ENCODE measurements at regions not wholly inside any gene's neighbourhood (a gene's known extent, or its start where the extent isn't known, plus 50 kb on each side); places are given as distances from the start of the nearest gene placed in this dataset.

DNA sequence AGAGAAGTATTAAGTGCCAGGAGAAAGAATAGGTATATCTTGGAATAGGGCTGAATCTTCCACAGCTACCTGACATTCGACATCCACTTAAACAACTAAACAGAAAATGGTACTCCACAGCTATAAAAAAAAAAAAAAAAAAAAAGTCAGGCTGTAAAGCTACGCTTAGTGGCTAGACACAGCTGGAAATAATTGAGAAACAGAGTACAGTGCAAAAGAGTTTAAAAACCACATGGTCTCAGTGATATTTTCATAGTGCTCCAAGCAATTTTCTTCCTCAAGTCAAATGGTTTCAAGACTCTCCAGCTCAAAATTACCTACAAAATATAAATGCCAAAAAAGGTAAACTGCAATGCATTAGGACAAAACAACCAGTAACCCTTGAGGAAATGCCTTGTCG is 607.1 kb downstream of the KCNJ2 start:
- Mint-ChIP-seq H3K4me3 (no peak overlapping the region), H3K27ac (no peak overlapping the region), H3K9me3 (no peaks in the 10 kb centered on the region), H3K4me1 (ENCODE audit: low read depth) (no peaks in the 10 kb centered on the region), H3K36me3 (no peaks in the 10 kb centered on the region), H3K27me3 (no peaks in the 10 kb centered on the region)
- CTCF ChIA-PET, result no interaction called here
- intact Hi-C loops (cut with micrococcal nuclease), result no loop called here
- POLR2A ChIA-PET, result no interaction called here
- DNase-seq, result no peak

DNA sequence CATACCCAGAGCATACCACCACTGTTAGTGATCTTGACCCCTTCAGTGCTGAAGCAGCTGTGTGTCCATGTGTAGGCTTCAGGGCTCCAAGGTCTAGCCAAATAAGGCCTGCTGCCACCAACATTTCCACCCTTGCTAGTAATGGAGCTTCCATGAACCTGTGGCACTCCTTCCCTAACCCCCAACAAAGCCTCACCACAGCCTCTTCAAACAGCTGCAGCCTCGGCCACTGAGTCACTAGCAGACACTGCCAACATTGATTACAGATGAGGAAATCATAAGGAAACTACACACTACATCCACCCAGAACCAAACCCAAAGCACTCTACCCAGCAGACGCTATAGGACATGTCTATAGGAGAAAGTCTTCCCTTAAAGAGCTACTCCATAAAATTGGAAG is 610.7 kb downstream of the KCNJ2 start:
- Mint-ChIP-seq H3K9me3 (no peaks in the 10 kb centered on the region), H3K4me1 (ENCODE audit: low read depth) (no peaks in the 10 kb centered on the region), H3K27me3 (no peaks in the 10 kb centered on the region), H3K4me3 (no peak overlapping the region), H3K36me3 (no peaks in the 10 kb centered on the region), H3K27ac (no peak overlapping the region)
- CTCF ChIA-PET, result no interaction called here
- intact Hi-C loops (cut with micrococcal nuclease), result no loop called here
- POLR2A ChIA-PET, result no interaction called here
- no peak for DNase-seq

DNA sequence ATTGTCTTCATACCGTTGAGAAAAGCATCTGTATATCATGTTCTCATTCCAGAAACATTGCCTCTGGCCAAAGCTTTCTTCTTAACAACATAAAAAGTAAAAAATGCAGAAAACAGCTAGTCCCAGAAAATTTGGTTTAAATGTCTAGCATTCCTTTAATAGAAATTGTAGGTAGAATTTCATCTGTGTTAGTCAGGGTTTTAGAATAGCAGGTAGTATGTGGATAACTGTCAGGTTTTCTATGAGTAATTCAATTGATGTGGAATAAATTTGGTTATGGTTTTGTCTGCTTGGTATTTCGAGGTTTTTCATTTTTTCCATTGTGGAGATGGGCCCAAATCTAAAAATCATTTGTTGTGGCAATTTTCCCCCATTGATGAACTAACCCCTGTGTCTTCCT is 616.7 kb downstream of the KCNJ2 start:
- POLR2A ChIA-PET, result no interaction called here
- H3K9me3 Mint-ChIP-seq, result peaks cover 5% of the 10 kb centered on the region

DNA sequence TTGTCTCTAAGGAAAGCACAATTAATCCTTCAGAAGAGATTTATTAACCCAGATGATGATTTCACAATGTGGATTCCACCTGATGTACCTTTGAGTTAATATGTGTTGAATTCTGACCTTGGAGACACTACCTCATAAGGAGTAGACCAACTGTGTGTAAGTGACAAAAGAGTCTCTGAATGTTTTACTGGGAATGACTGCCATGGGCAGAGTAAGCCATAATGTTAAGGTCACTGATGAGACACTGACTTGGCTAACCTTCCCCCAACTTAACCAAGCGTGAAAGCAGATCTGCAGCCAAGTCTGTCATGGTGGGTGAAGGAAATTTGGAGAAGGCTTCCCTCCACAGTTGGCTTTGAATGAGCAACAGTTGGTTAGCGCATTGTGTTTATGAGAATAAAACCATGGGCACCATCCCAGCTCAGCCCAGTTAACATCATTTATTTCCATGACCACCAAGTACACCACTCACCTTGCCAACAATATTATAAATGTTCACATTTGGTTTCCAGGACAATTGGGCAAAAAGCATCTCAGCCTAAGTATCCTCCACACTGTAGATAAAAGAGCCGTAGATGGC is 618.5 kb downstream of the KCNJ2 start:
- Mint-ChIP-seq H3K9me3 (peaks cover 5% of the 10 kb centered on the region), H3K4me3 (no peak overlapping the region), H3K27me3 (no peaks in the 10 kb centered on the region), H3K36me3 (no peaks in the 10 kb centered on the region), H3K4me1 (ENCODE audit: low read depth) (no peaks in the 10 kb centered on the region), H3K27ac (no peak overlapping the region)
- intact Hi-C loops (cut with micrococcal nuclease), result no loop called here
- DNase-seq, result no peak
- ChIA-PET CTCF (no interaction called here), POLR2A (no interaction called here)

More for the DNA sequence above, 616.7 kb downstream of the KCNJ2 start:
- Mint-ChIP-seq H3K27me3 (no peaks in the 10 kb centered on the region), H3K27ac (no peak overlapping the region), H3K36me3 (no peaks in the 10 kb centered on the region), H3K4me3 (no peak overlapping the region), H3K4me1 (ENCODE audit: low read depth) (no peaks in the 10 kb centered on the region)
- intact Hi-C loops (cut with micrococcal nuclease), result no loop called here
- CTCF ChIA-PET, result no interaction called here
- no peak for DNase-seq

DNA sequence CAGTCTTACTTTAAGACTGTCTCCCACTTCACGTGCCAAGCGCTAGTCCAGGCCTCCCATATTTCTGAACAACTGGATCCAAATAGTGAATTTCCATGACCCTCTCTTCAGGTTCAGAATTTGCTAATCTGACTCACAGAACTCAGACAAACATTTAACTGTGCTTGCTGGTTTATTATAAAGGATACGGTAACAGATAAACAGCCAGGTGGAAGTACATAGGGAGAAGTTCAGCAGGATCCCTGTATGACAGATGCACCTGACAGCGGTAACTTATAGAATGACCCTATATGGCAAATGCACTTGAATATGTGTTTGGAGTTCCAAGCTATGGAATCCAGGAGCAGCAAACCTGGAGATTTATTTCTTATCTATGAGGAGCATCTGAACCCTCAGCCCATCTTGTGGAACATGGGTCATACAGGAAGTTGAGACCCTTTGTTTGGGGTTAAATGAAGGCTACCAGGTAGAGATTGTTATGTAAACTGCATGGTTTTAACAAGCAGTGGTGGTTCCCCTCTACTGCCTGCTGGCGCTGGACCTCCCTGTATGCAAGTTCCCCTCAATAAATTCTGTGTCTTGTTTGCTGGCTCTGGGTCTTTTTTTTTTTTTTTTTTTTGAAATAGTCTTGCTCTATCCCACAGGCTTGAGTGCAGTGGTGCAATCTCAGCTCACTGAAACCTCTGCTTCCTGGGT is 622.6 kb downstream of the KCNJ2 start:
- H3K4me1 Mint-ChIP-seq (ENCODE audit: low read depth), result no peaks in the 10 kb centered on the region
- intact Hi-C loops (cut with micrococcal nuclease), result no loop called here
- DNase-seq, result no peak
- POLR2A ChIA-PET, result no interaction called here
- no peak overlapping the region for H3K4me3 Mint-ChIP-seq
- no peaks in the 10 kb centered on the region for H3K27me3 Mint-ChIP-seq
- CTCF ChIA-PET, result no interaction called here
- no peak overlapping the region for H3K27ac Mint-ChIP-seq
- H3K36me3 Mint-ChIP-seq, result no peaks in the 10 kb centered on the region
- H3K9me3 Mint-ChIP-seq, result peaks cover 5% of the 10 kb centered on the region

DNA sequence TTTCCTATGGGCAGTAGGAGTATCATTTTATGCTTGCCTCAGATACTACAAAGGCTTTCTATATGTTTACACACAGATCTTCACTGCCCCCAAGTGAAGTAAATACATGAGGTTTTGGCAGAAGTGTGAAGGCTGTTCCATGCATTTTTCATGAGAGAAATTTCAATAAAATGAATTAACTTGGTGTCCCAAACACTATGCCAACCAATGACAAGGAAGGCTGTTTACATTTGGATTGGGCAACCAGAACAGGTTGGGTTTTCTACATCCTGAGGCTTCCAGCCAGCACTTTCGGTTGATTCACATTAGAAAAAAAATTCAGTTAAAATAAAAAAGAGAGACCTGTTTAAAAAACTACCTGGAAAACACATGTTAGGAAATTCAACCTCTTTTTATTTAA is 625.4 kb downstream of the KCNJ2 start:
- Mint-ChIP-seq H3K4me3 (no peak overlapping the region), H3K9me3 (peaks cover 2% of the 10 kb centered on the region), H3K36me3 (no peaks in the 10 kb centered on the region), H3K27ac (no peak overlapping the region), H3K27me3 (no peaks in the 10 kb centered on the region), H3K4me1 (ENCODE audit: low read depth) (no peaks in the 10 kb centered on the region)
- no peak for DNase-seq
- intact Hi-C loops (cut with micrococcal nuclease), result no loop called here
- POLR2A ChIA-PET, result no interaction called here
- CTCF ChIA-PET, result interaction anchor here (1.5 kb wide), 1 partner anchor 25 kb away, joined by 3 read pairs; no protein-coding TSS in a partner anchor

DNA sequence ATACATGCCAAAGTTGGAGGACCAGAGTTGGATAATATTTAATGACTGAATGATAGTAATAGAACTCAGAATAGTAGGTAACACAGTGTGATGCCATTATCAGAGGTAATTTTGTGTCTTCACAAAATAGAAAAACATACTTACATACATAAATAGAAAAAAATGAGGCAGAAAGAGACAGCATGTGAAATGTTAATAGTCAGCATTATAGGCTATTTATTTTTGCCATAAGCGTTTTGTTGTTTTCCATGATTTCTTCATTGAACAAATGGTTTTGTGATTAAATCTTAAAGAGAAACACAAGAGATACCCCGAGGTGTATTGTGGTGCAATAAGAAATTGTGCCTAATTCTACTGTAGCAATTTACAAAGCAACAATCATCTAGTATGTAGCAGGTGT is 626.3 kb downstream of the KCNJ2 start:
- ChIA-PET POLR2A (no interaction called here), CTCF (no interaction called here)
- Mint-ChIP-seq H3K27me3 (no peaks in the 10 kb centered on the region), H3K4me3 (no peak overlapping the region), H3K27ac (no peak overlapping the region), H3K9me3 (no peaks in the 10 kb centered on the region), H3K36me3 (no peaks in the 10 kb centered on the region), H3K4me1 (ENCODE audit: low read depth) (no peaks in the 10 kb centered on the region)
- no peak for DNase-seq
- intact Hi-C loops (cut with micrococcal nuclease), result no loop called here

DNA sequence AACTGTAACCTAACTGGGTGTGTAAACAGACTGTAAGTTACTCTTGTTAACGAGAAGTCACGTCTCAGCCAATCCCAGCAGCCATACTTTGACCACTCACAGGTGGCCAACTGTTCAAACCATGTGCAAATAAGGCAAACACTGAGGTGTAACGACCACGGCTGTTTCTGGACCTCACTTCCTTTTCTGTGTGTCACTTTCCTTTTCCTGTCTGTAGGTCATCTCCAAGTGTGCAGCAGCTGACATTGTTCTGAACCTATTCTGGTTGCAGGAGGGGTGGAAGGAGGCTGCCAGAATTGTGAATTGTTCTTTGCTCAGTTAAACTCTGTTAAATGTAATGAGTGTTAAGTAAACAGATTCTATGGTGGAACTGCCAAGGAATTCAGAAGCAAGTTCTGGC is 627.4 kb downstream of the KCNJ2 start:
- DNase-seq, result no peak
- Mint-ChIP-seq H3K27me3 (no peaks in the 10 kb centered on the region), H3K4me3 (no peak overlapping the region), H3K9me3 (no peaks in the 10 kb centered on the region), H3K27ac (no peak overlapping the region), H3K36me3 (no peaks in the 10 kb centered on the region), H3K4me1 (ENCODE audit: low read depth) (no peaks in the 10 kb centered on the region)
- intact Hi-C loops (cut with micrococcal nuclease), result no loop called here
- ChIA-PET CTCF (no interaction called here), POLR2A (no interaction called here)

DNA sequence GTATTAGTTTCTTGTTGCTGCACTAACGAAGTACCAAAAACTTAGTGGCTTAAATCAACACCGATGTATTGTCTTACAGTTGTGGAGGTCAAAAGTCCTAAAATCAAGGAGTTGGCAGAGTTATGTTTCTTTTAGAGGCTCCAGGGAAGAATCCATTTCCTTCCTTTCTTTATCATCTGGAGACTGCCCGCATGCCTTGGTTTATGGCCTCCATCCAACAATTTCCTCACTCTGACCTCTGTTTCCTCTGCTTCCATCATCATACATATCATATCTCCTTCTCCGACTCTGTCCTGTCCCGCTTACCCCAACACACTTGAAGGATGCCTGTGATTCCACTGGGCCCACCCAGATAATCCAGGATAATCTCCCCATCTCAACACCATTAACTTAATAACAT is 627.8 kb downstream of the KCNJ2 start:
- POLR2A ChIA-PET, result no interaction called here
- no peak for DNase-seq
- Mint-ChIP-seq H3K27me3 (no peaks in the 10 kb centered on the region), H3K4me3 (no peak overlapping the region), H3K4me1 (ENCODE audit: low read depth) (no peaks in the 10 kb centered on the region), H3K27ac (no peak overlapping the region), H3K36me3 (no peaks in the 10 kb centered on the region), H3K9me3 (no peaks in the 10 kb centered on the region)
- intact Hi-C loops (cut with micrococcal nuclease), result no loop called here
- CTCF ChIA-PET, result no interaction called here

DNA sequence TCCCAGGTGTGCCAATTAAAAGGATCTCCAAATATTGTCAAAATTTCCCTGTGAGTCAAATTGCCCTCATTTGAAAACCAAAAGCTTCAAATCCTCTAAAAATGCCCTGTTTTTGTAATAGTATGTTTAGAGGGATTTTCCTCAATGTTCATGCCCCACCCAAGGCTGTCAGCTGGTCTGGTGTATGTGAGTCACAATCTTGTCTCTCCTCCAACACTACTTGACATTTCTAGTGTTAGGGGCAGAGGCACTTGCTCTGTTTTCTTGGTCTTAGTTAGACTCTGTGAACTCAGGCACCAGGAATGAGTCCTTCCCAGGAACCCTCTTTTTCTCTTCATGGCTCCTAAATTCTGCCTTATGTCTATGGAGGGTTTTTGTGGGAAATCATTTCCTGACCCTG is 634.8 kb downstream of the KCNJ2 start:
- POLR2A ChIA-PET, result no interaction called here
- Mint-ChIP-seq H3K36me3 (no peaks in the 10 kb centered on the region), H3K27me3 (no peaks in the 10 kb centered on the region), H3K9me3 (peaks cover 1% of the 10 kb centered on the region), H3K4me3 (no peak overlapping the region), H3K27ac (no peak overlapping the region), H3K4me1 (ENCODE audit: low read depth) (no peaks in the 10 kb centered on the region)
- CTCF ChIA-PET, result no interaction called here
- intact Hi-C loops (cut with micrococcal nuclease), result no loop called here
- no peak for DNase-seq

DNA sequence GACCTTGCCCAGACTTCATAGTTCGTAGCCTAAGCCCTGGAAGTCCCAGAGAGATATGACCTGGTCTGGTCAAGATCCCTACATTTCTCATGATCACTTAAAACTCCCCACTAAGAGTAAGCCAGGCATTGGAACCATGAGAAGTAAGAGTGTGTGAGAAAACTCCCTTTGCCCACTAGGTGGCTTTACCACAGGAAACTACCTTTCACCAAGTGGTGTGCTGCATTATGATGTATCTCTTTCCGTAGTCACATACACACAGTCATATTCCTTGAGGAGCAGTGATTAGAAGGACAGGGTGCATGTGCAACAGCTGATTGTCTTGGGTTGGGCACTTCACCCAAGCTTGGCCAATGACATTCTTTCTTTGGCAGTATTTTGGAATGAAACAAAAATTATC is 639.3 kb downstream of the KCNJ2 start:
- Mint-ChIP-seq H3K27me3 (no peaks in the 10 kb centered on the region), H3K4me3 (no peak overlapping the region), H3K27ac (no peak overlapping the region), H3K4me1 (ENCODE audit: low read depth) (no peaks in the 10 kb centered on the region), H3K9me3 (peaks cover 4% of the 10 kb centered on the region), H3K36me3 (no peaks in the 10 kb centered on the region)
- no peak for DNase-seq
- intact Hi-C loops (cut with micrococcal nuclease), result no loop called here
- POLR2A ChIA-PET, result no interaction called here
- CTCF ChIA-PET, result no interaction called here

DNA sequence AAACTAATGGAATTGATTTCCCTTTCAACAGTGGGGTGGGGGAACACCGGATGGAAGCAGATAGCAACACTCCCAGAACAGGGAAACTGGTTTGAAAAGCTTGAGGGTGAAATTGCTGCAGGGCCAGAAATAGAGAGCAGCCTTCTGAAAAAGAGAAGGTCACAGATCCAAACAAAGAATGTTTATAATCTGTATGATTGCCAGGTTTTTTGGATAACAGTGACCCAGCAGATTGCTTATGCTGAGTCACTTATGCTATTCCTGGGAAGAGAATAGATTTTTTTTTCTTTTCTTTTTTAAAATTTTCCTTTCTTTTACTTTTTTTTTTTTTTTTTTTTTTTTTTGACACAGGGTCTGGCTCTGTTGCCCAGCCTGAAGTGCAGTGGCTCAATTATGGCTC is 641.3 kb downstream of the KCNJ2 start:
- intact Hi-C loops (cut with micrococcal nuclease), result no loop called here

DNA sequence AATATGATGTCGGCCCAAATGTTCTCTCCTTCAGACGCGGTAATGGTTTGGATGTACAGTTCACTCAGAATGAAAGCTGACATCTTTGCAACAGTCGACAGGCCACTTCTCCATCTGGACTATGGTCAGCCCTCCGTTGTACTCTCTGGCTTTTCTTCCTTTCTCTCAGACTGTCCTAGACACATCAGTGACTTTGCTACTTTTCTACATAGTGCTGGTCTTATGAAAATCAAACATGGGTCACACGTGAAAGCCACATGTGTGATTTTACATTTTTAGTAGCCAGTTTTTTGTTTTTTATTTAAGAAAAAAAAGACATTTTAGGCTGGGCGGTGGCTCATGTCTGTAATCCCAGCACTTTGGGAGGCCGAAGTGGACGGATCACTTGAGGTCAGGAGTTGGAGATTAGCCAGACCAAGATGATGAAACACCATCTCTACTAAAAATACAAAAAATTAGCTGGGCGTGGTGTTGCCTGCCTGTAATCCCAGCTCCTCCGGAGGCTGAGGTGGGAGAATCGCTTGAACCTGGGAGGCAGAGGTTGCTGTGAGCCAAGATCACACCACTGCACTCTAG is 644.1 kb downstream of the KCNJ2 start:
- Mint-ChIP-seq H3K27ac (no peak overlapping the region), H3K4me1 (ENCODE audit: low read depth) (no peaks in the 10 kb centered on the region), H3K9me3 (peaks cover 6% of the 10 kb centered on the region), H3K36me3 (no peaks in the 10 kb centered on the region), H3K27me3 (no peaks in the 10 kb centered on the region), H3K4me3 (no peak overlapping the region)
- intact Hi-C loops (cut with micrococcal nuclease), result no loop called here
- DNase-seq, result no peak
- CTCF ChIA-PET, result interaction anchor here (0.7 kb wide), 1 partner anchor 1670 kb away, joined by 3 read pairs; no protein-coding TSS in a partner anchor
- POLR2A ChIA-PET, result interaction anchor here (0.6 kb wide), 1 partner anchor 1353 kb away, joined by 4 read pairs; no protein-coding TSS in a partner anchor

More for the DNA sequence above, 641.3 kb downstream of the KCNJ2 start:
- Mint-ChIP-seq H3K9me3 (peaks cover 4% of the 10 kb centered on the region), H3K27ac (no peak overlapping the region), H3K36me3 (no peaks in the 10 kb centered on the region), H3K4me3 (no peak overlapping the region), H3K27me3 (no peaks in the 10 kb centered on the region), H3K4me1 (ENCODE audit: low read depth) (no peaks in the 10 kb centered on the region)
- DNase-seq, result no peak
- POLR2A ChIA-PET, result no interaction called here
- CTCF ChIA-PET, result no interaction called here
